K562 (cell line): ENCODE measurements at regions not wholly inside any gene's neighbourhood (a gene's known extent, or its start where the extent isn't known, plus 50 kb on each side); places are given as distances from the start of the nearest gene placed in this dataset.

Experiments used
- ARID2 ChIP-seq: fragments of 450-650 bp; IDR thresholded peaks from 2 replicates; pipeline ENCODE4 v1.6.1; 2017; ENCODE audit warnings: antibody characterized with exemption, mild to moderate bottlenecking
- BRD9 ChIP-seq: fragments of 450-650 bp; IDR thresholded peaks from 2 replicates; pipeline ENCODE4 v1.6.1; 2018; ENCODE audit warnings: low read depth; ENCODE audit not compliant: partially characterized antibody
- CBFA2T3 ChIP-seq: fragments of 450-650 bp; IDR thresholded peaks from 2 replicates; pipeline ENCODE4 v1.6.1; 2017
- CUX1 ChIP-seq: fragments of 200-800 bp; sonication (Bioruptor generic); IDR thresholded peaks from 2 replicates; pipeline ENCODE4 v1.6.1; 2016; ENCODE audit warnings: missing genetic modification characterization, missing compliant biosample characterization
- FOXK1 ChIP-seq: sonication (generic); formaldehyde crosslinking; IDR thresholded peaks from 2 replicates; pipeline ENCODE4 v1.8.0; 2022; ENCODE audit warnings: missing genetic modification reagents, mild to moderate bottlenecking, borderline replicate concordance
- GTF2E2 ChIP-seq: fragments of 200-800 bp; sonication (Bioruptor generic); IDR thresholded peaks from 2 replicates; pipeline ENCODE4 v1.6.1; 2016; ENCODE audit warnings: missing genetic modification characterization, missing compliant biosample characterization
- KAT2B ChIP-seq: IDR thresholded peaks from one replicate; pipeline ENCODE4 v1.6.1; 2012; ENCODE audit warnings: low read depth, mild to moderate bottlenecking, control low read depth, inconsistent platforms, low read length, moderate library complexity
- KLF16 ChIP-seq: IDR thresholded peaks from 2 replicates; pipeline ENCODE4 v1.6.1; 2016; ENCODE audit warnings: antibody characterized with exemption
- MEIS2 ChIP-seq: fragments of 450-650 bp; IDR thresholded peaks from 2 replicates; pipeline ENCODE4 v1.6.1; 2014; ENCODE audit warnings: mild to moderate bottlenecking; ENCODE audit not compliant: partially characterized antibody
- NCOA2 ChIP-seq, 2 experiments: fragments of 450-650 bp; IDR thresholded peaks; 2 replicates each; pipeline ENCODE4 v1.6.1; 2018; ENCODE audit warnings: mild to moderate bottlenecking in 2 of 2, moderate library complexity in 1 of 2; ENCODE audit not compliant: partially characterized antibody in 2 of 2
- PHB ChIP-seq: fragments of 250-450 bp; sonication (Bioruptor Pico); IDR thresholded peaks from 2 replicates; pipeline ENCODE4 v1.5.0; 2021
- RAD21 ChIP-seq, 2 experiments: fragments of 250-450 bp in 1 of 2; fragments of 450-650 bp in 1 of 2; sonication (Bioruptor Pico) in 1 of 2; formaldehyde crosslinking in 1 of 2; IDR thresholded peaks in 1 of 2; conservative IDR thresholded peaks in 1 of 2; 2 replicates each; pipeline versions ENCODE4 v1.4.0 to v1.8.0; 2020 to 2022; ENCODE audit warnings: mild to moderate bottlenecking in 2 of 2, moderate library complexity in 1 of 2
- SP2 ChIP-seq: IDR thresholded peaks from 2 replicates; pipeline ENCODE4 v1.6.1; 2011; ENCODE audit warnings: mild to moderate bottlenecking, low read depth, low read length, moderate library complexity; ENCODE audit not compliant: poor library complexity, severe bottlenecking; ENCODE audit errors: extremely low read depth
- TCF7 ChIP-seq: sonication (generic); IDR thresholded peaks from 2 replicates; pipeline ENCODE4 v1.6.1; 2016; ENCODE audit warnings: antibody characterized with exemption, borderline replicate concordance
- TOE1 ChIP-seq, 2 experiments: fragments of 450-650 bp in 1 of 2; sonication (generic) in 1 of 2; formaldehyde crosslinking in 1 of 2; IDR thresholded peaks; 2 replicates each; pipeline versions ENCODE4 v1.7.1 to v1.8.0; 2016 to 2022; ENCODE audit warnings: borderline replicate concordance in 2 of 2, mild to moderate bottlenecking in 2 of 2, antibody characterized with exemption in 1 of 2, inconsistent platforms in 1 of 2, low read depth in 1 of 2, missing genetic modification reagents in 1 of 2, moderate library complexity in 1 of 2
- XRCC5 ChIP-seq: fragments of 200-400 bp; formaldehyde crosslinking; IDR thresholded peaks from 2 replicates; pipeline ENCODE4 v1.6.1; 2017; ENCODE audit warnings: low read depth, mild to moderate bottlenecking, low read length
- ZEB2 ChIP-seq: fragments of 450-650 bp; IDR thresholded peaks from 2 replicates; pipeline ENCODE4 v1.6.1; 2016
- ZFP1 ChIP-seq: fragments of 450-650 bp; formaldehyde crosslinking; IDR thresholded peaks from 2 replicates; pipeline ENCODE4 v1.4.0; 2020; ENCODE audit warnings: mild to moderate bottlenecking, mixed read lengths
- ZNF133 ChIP-seq: fragments of 250-450 bp; sonication (Bioruptor Pico); IDR thresholded peaks from 2 replicates; pipeline ENCODE4 v1.4.0; 2020; ENCODE audit warnings: mild to moderate bottlenecking
- TF ChIP-seq, protein P1 (sequence below): fragments of 450-650 bp; formaldehyde crosslinking; IDR thresholded peaks from 2 replicates; pipeline ENCODE4 v1.4.0; 2020; ENCODE audit warnings: mild to moderate bottlenecking, moderate library complexity

GRCh38 chr7:25851332-25852210 lies 300.4 kb upstream of the NFE2L3 start (continued):
- no peak for TF ChIP-seq NCOA2 (IDR thresholded peaks at IDR 0.05; ENCODE audit: partially characterized antibody in 2 of 2)
- TF ChIP-seq CUX1 = no peak
- no peak for TF ChIP-seq KAT2B
- no peak for TF ChIP-seq SP2
- no peak for TF ChIP-seq ZNF133 (CRISPR knock-in tag)
- TF ChIP-seq ZFP1 (CRISPR knock-in tag) = no peak
- 0 out of 2 replicates have a peak, but pooled peaks have one; percentile 41 for TF ChIP-seq ARID2
- TF ChIP-seq TCF7 = 0 out of 2 replicates have a peak, but pooled peaks have one; percentile 18
- TF ChIP-seq, protein P1, sequence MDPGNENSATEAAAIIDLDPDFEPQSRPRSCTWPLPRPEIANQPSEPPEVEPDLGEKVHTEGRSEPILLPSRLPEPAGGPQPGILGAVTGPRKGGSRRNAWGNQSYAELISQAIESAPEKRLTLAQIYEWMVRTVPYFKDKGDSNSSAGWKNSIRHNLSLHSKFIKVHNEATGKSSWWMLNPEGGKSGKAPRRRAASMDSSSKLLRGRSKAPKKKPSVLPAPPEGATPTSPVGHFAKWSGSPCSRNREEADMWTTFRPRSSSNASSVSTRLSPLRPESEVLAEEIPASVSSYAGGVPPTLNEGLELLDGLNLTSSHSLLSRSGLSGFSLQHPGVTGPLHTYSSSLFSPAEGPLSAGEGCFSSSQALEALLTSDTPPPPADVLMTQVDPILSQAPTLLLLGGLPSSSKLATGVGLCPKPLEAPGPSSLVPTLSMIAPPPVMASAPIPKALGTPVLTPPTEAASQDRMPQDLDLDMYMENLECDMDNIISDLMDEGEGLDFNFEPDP (CRISPR knock-in tag) = no peak
- no peak for TF ChIP-seq MEIS2
- TF ChIP-seq KLF16 = 0 out of 2 replicates have a peak, but pooled peaks have one; percentile 28
- TF ChIP-seq RAD21 (CRISPR knock-in tag; conservative IDR thresholded peaks at IDR 0.05 in 1 of 2, IDR thresholded peaks at IDR 0.05 in 1 of 2) = peak; percentile 95 to 96
- 0 out of 2 replicates have a peak, but pooled peaks have one; percentile 15 for TF ChIP-seq ZEB2
- no peak for TF ChIP-seq GTF2E2 (tag)
- TF ChIP-seq CBFA2T3 = no peak
- TF ChIP-seq XRCC5 = peak; percentile 43; the same call in 1 of the 2 replicates
- no peak for TF ChIP-seq TOE1 (IDR thresholded peaks at IDR 0.05; ENCODE audit: borderline replicate concordance)
- no peak for TF ChIP-seq TOE1 (CRISPR knock-in tag; IDR thresholded peaks at IDR 0.05; ENCODE audit: borderline replicate concordance, low read depth)
- TF ChIP-seq FOXK1 (CRISPR knock-in tag) = no peak
- TF ChIP-seq BRD9 = peak; percentile 25
- no peak for TF ChIP-seq PHB (CRISPR knock-in tag)
